Vagina (tissue), 2 donors: ENCODE measurements at regions not wholly inside any gene's neighbourhood (a gene's known extent, or its start where the extent isn't known, plus 50 kb on each side); places are given as distances from the start of the nearest gene placed in this dataset.

Experiments used
- DNase-seq, 2 donors: peaks; one replicate each; pipeline ENCODE4 v3.0.0-alpha.2; 2017; ENCODE audit errors: extremely low spot score in 2 of 2
- H3K27ac ChIP-seq: fragments of 200-600 bp; sonication (generic); one replicate; pipeline ENCODE4 v1.5.1; 2019
- H3K27me3 ChIP-seq: fragments of 200-600 bp; sonication (generic); one replicate; pipeline ENCODE4 v1.5.1; 2019
- H3K36me3 ChIP-seq, 2 donors: fragments of 200-600 bp; sonication (generic); one replicate each; pipeline ENCODE4 v1.5.1; 2017 to 2019
- H3K4me1 ChIP-seq: fragments of 200-600 bp; sonication (generic); one replicate; pipeline ENCODE4 v1.5.1; 2019
- H3K4me3 ChIP-seq, 2 donors: fragments of 200-600 bp; sonication (generic); 1 replicate in 1 of 2; 2 replicates in 1 of 2; pipeline ENCODE4 v1.5.1; 2016 to 2019
- H3K9me3 ChIP-seq: fragments of 200-600 bp; sonication (generic); one replicate; pipeline ENCODE4 v1.5.1; 2019
- CTCF ChIP-seq, 3 experiments: fragments of 450-650 bp in 2 of 3; fragments of 200-600 bp in 1 of 3; sonication (generic) in 1 of 3; IDR thresholded peaks; one replicate each; pipeline ENCODE4 v1.5.1; 2017 to 2019; ENCODE audit warnings: antibody characterized with exemption in 3 of 3, mild to moderate bottlenecking in 2 of 3, moderate library complexity in 2 of 3
- POLR2A ChIP-seq, 2 donors: fragments of 450-650 bp; IDR thresholded peaks; one replicate each; pipeline ENCODE4 v1.6.1; 2017; ENCODE audit warnings: antibody characterized with exemption in 2 of 2, mild to moderate bottlenecking in 2 of 2, moderate library complexity in 2 of 2
- POLR2AphosphoS5 ChIP-seq, 2 donors: sonication (generic); formaldehyde crosslinking; IDR thresholded peaks; one replicate each; pipeline ENCODE4 v1.9.0; 2017; ENCODE audit warnings: antibody characterized with exemption in 2 of 2, mild to moderate bottlenecking in 2 of 2, low read depth in 1 of 2; ENCODE audit not compliant: insufficient read depth in 1 of 2
- intact Hi-C: fragments of 100-400 bp; cut with DNase I; formaldehyde crosslinking; loops from one replicate; pipeline ENCODE4 v1.15.1; 2023

GRCh38 chr7:54874804-54875203, 115.8 kb upstream of the SEC61G start:
- DNase-seq, result no peak
- H3K4me3 ChIP-seq, result no peak overlapping the region
- H3K9me3 ChIP-seq, result no peaks in the 10 kb centered on the region
- no peaks in the 10 kb centered on the region for H3K27me3 ChIP-seq
- H3K27ac ChIP-seq, result no peak overlapping the region
- no peaks in the 10 kb centered on the region for H3K36me3 ChIP-seq
- H3K4me1 ChIP-seq, result no peaks in the 10 kb centered on the region
- intact Hi-C loops, result no loop called here
- TF ChIP-seq POLR2AphosphoS5 (IDR thresholded peaks at IDR 0.05; ENCODE audit: insufficient read depth in 1 of 2, low read depth in 1 of 2), result no peak
- no peak for TF ChIP-seq POLR2A (IDR thresholded peaks at IDR 0.05)
- TF ChIP-seq CTCF (IDR thresholded peaks at IDR 0.05), result no peak

- intact Hi-C loops, result no loop called here
- Histone ChIP-seq H3K4me1 (no peaks in the 10 kb centered on the region), H3K27me3 (no peaks in the 10 kb centered on the region), H3K27ac (no peak overlapping the region), H3K4me3 (no peak overlapping the region), H3K36me3 (no peaks in the 10 kb centered on the region), H3K9me3 (no peaks in the 10 kb centered on the region)
- no peak for TF ChIP-seq POLR2AphosphoS5 (IDR thresholded peaks at IDR 0.05; ENCODE audit: insufficient read depth in 1 of 2, low read depth in 1 of 2)
- TF ChIP-seq CTCF (IDR thresholded peaks at IDR 0.05), result no peak
- DNase-seq, result no peak
These were observed 118.7 kb upstream of the SEC61G start for GRCh38 chr7:54877683-54878082.

DNA sequence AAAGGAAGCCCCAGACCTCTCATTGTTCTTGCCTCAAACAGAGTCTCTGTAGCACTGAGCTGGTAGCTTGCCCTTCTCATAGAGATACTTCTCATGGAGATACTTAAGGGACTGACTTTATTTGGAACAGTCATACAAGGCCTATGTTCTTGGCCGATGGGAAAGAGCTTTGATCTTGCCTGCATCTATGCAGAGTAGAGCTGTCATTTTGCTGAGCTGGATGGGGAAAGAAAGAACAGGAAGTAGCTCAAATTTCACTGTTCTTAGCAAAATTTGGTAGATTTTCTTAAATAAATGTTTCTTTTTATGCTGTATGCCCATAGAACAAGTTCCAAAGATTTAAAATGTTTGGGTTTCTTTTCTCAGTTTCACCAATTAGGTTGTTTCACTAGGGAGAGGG, 119.3 kb upstream of the SEC61G start:
- Histone ChIP-seq H3K27me3 (no peaks in the 10 kb centered on the region), H3K36me3 (no peaks in the 10 kb centered on the region), H3K9me3 (no peaks in the 10 kb centered on the region), H3K4me3 (no peak overlapping the region), H3K27ac (no peak overlapping the region), H3K4me1 (no peaks in the 10 kb centered on the region)
- TF ChIP-seq POLR2A (IDR thresholded peaks at IDR 0.05), result no peak
- TF ChIP-seq CTCF (IDR thresholded peaks at IDR 0.05), result no peak
- no peak for TF ChIP-seq POLR2AphosphoS5 (IDR thresholded peaks at IDR 0.05; ENCODE audit: insufficient read depth in 1 of 2, low read depth in 1 of 2)
- intact Hi-C loops, result no loop called here
- no peak for DNase-seq

GRCh38 chr7:54879776-54880175, 120.8 kb upstream of the SEC61G start:
- Histone ChIP-seq H3K4me1 (no peaks in the 10 kb centered on the region), H3K9me3 (no peaks in the 10 kb centered on the region), H3K27me3 (no peaks in the 10 kb centered on the region), H3K27ac (no peak overlapping the region), H3K36me3 (no peaks in the 10 kb centered on the region), H3K4me3 (no peak overlapping the region)
- DNase-seq, result no peak
- intact Hi-C loops, result no loop called here
- no peak for TF ChIP-seq POLR2AphosphoS5 (IDR thresholded peaks at IDR 0.05; ENCODE audit: insufficient read depth in 1 of 2, low read depth in 1 of 2)
- TF ChIP-seq CTCF (IDR thresholded peaks at IDR 0.05), result no peak
- no peak for TF ChIP-seq POLR2A (IDR thresholded peaks at IDR 0.05)

GRCh38 chr7:54880326-54880989, 121.4 kb upstream of the SEC61G start:
- no peak overlapping the region for H3K4me3 ChIP-seq
- no peaks in the 10 kb centered on the region for H3K4me1 ChIP-seq
- H3K27ac ChIP-seq, result no peak overlapping the region
- intact Hi-C loops, result no loop called here
- TF ChIP-seq POLR2AphosphoS5 (IDR thresholded peaks at IDR 0.05; ENCODE audit: insufficient read depth in 1 of 2, low read depth in 1 of 2) (no peak), CTCF (IDR thresholded peaks at IDR 0.05) (no peak), POLR2A (IDR thresholded peaks at IDR 0.05) (no peak)
- H3K27me3 ChIP-seq, result no peaks in the 10 kb centered on the region
- H3K36me3 ChIP-seq, result no peaks in the 10 kb centered on the region
- no peaks in the 10 kb centered on the region for H3K9me3 ChIP-seq
- DNase-seq, result no peak
